Retinal pigment epithelial cell (primary cell): ENCODE measurements at regions not wholly inside any gene's neighbourhood (a gene's known extent, or its start where the extent isn't known, plus 50 kb on each side); places are given as distances from the start of the nearest gene placed in this dataset.

Experiments
- DNase-seq: peaks from one replicate; pipeline ENCODE4 v3.0.0-alpha.2; 2010; ENCODE audit warnings: low read depth
- H3K4me3 ChIP-seq: 2 replicates; pipeline ENCODE4 v1.5.1; 2011; ENCODE audit warnings: mild to moderate bottlenecking, low read length, control low read depth, moderate library complexity
- CTCF ChIP-seq: conservative IDR thresholded peaks from 2 replicates; pipeline ENCODE4 v1.5.1; 2011; ENCODE audit warnings: low read depth, low read length, control low read depth, inconsistent platforms

- H3K4me3 ChIP-seq = no peak overlapping the region
- no peak for TF ChIP-seq CTCF
- DNase-seq = no peak
Measured at GRCh38 chr5:36373527-36374086, 71.9 kb upstream of the RANBP3L start.

DNA sequence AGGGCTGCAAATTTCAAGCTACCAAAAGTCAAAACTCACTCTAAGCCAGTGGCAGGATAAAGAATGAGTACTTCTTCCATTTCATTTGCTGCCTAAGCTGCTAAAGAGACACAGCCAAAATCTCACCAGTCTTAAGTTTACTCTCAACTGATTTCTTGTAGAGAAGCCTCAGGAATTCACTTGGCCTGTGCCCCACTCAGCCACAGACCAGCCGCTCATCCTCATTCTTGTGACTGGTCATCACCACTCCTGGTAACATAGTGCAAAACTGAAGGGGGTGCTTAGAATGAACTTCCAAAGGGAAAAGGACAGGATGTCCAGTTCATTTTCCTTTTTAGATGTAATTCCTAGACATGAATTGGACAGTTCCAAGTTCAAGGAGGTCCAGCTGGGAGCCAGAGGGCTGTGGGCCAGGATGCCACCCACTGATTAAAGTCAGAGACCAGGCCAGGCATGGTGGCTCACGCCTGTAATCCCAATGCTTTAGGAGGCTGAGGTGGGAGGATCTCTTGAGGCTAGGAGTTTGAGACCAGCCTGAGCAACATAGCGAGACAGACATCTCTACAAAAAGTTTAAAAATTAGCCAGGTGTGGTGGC, 72.7 kb upstream of the RANBP3L start:
- H3K4me3 ChIP-seq = no peak overlapping the region
- DNase-seq = no peak
- TF ChIP-seq CTCF = no peak

- no peak overlapping the region for H3K4me3 ChIP-seq
- DNase-seq = no peak
- TF ChIP-seq CTCF = no peak
Measured at GRCh38 chr5:36377192-36377591, 75.5 kb upstream of the RANBP3L start.

GRCh38 chr5:36378551-36378950, 76.8 kb upstream of the RANBP3L start:
- TF ChIP-seq CTCF = no peak
- DNase-seq = no peak

DNA sequence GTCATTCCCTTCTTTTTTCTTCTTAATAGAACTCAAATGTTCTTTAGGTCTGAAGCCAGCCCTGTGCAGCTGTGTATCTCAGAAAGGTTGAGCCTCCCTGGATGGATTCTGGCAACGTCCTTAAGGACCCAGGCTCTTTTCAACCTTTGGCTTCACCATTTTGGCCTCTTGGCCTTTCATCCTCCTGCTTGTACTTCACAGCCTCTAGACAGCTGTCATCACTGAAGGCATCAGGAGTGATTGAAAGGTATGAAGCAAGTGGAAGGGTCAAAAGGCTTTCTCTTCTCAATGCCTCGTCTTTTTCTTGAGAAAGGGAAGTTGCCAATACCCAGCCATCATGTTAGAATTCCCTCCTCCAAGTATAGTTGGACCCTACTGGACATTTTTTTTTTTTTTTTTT, 81.2 kb upstream of the RANBP3L start:
- no peak for DNase-seq
- H3K4me3 ChIP-seq = no peak overlapping the region
- no peak for TF ChIP-seq CTCF

More at GRCh38 chr5:36378551-36378950, 76.8 kb upstream of the RANBP3L start:
- H3K4me3 ChIP-seq = no peak overlapping the region

DNA sequence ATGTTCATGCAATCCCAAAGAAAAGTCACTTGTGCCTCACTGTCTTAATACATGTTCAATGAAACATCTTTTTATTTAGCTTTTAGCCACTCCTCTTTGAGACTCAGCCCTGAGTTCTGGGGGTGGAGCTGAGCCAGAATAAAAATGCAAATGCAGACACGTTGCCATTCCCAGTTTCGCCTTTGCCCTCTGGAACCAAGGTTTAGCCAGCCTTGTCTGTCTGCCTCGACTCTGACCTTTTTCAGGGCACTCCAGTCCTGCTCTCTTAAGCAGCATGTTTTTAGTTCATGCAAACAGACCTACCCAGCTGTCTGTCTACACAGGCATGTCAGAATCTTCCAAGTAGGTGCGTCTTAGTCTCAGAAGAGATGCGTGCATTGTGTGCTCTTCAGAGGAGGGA, 82.2 kb upstream of the RANBP3L start:
- DNase-seq = no peak
- TF ChIP-seq CTCF = no peak
- no peak overlapping the region for H3K4me3 ChIP-seq

GRCh38 chr5:36384845-36385244, 83.1 kb upstream of the RANBP3L start:
- H3K4me3 ChIP-seq = no peak overlapping the region
- DNase-seq = no peak
- TF ChIP-seq CTCF = no peak
